SK-N-SH treated with all-trans-retinoic acid at 6 μM for 48 hours (cell line): ENCODE measurements at regions not wholly inside any gene's neighbourhood (a gene's known extent, or its start where the extent isn't known, plus 50 kb on each side); places are given as distances from the start of the nearest gene placed in this dataset.

Source experiments
- ATAC-seq: fragments of 200-7000 bp; cut with Tn5 transposase; 3 replicates; pipeline ENCODE4 v1.9.1; 2020; ENCODE audit warnings: mild to moderate bottlenecking, moderate library complexity
- ARNTL ChIP-seq: fragments of 450-650 bp; formaldehyde crosslinking; IDR thresholded peaks from 2 replicates; pipeline ENCODE4 v1.5.0; 2020; ENCODE audit warnings: low read depth, mild to moderate bottlenecking, moderate library complexity, borderline replicate concordance
- CSDC2 ChIP-seq: fragments of 250-450 bp; sonication (Bioruptor Pico); IDR thresholded peaks from 2 replicates; pipeline ENCODE4 v1.5.0; 2020; ENCODE audit warnings: mild to moderate bottlenecking, moderate library complexity
- ESRRG ChIP-seq: fragments of 250-450 bp; sonication (Bioruptor Pico); IDR thresholded peaks from 2 replicates; pipeline ENCODE4 v1.6.1; 2021; ENCODE audit warnings: mild to moderate bottlenecking
- GLIS3 ChIP-seq: fragments of 250-450 bp; sonication (Bioruptor Pico); IDR thresholded peaks from 2 replicates; pipeline ENCODE4 v1.5.0; 2020; ENCODE audit warnings: mild to moderate bottlenecking, moderate library complexity
- ISL1 ChIP-seq: fragments of 250-450 bp; sonication (Bioruptor Pico); IDR thresholded peaks from 2 replicates; pipeline ENCODE4 v2.1.2; 2022; ENCODE audit warnings: mild to moderate bottlenecking, moderate library complexity
- OSR1 ChIP-seq: fragments of 250-450 bp; sonication (Bioruptor Pico); IDR thresholded peaks from 2 replicates; pipeline ENCODE4 v1.8.0; 2022; ENCODE audit warnings: moderate library complexity, mild to moderate bottlenecking, inconsistent platforms
- PATZ1 ChIP-seq: fragments of 250-450 bp; sonication (Bioruptor Pico); IDR thresholded peaks from 2 replicates; pipeline ENCODE4 v1.8.0; 2020; ENCODE audit warnings: mild to moderate bottlenecking, moderate library complexity, borderline replicate concordance
- PPARA ChIP-seq: fragments of 250-450 bp; sonication (Bioruptor Pico); IDR thresholded peaks from 2 replicates; pipeline ENCODE4 v1.5.0; 2020; ENCODE audit warnings: mild to moderate bottlenecking, borderline replicate concordance
- RARB ChIP-seq: fragments of 250-450 bp; sonication (Bioruptor Pico); IDR thresholded peaks from 2 replicates; pipeline ENCODE4 v1.8.0; 2021; ENCODE audit warnings: mild to moderate bottlenecking, moderate library complexity
- SNAI2 ChIP-seq: fragments of 250-450 bp; sonication (Bioruptor Pico); IDR thresholded peaks from 2 replicates; pipeline ENCODE4 v1.5.0; 2020; ENCODE audit warnings: mild to moderate bottlenecking, moderate library complexity
- TCF4 ChIP-seq: fragments of 250-450 bp; sonication (Bioruptor Pico); IDR thresholded peaks from 2 replicates; pipeline ENCODE4 v1.8.0; 2021; ENCODE audit warnings: mild to moderate bottlenecking, moderate library complexity, borderline replicate concordance
- TOX ChIP-seq: fragments of 250-450 bp; sonication (Bioruptor Pico); IDR thresholded peaks from 2 replicates; pipeline ENCODE4 v1.8.0; 2021; ENCODE audit warnings: mild to moderate bottlenecking, moderate library complexity, borderline replicate concordance
- ZC3H10 ChIP-seq: fragments of 250-450 bp; sonication (Bioruptor Pico); IDR thresholded peaks from 2 replicates; pipeline ENCODE4 v1.5.1; 2021; ENCODE audit warnings: mild to moderate bottlenecking, moderate library complexity
- ZFP3 ChIP-seq: fragments of 250-450 bp; sonication (Bioruptor Pico); IDR thresholded peaks from 2 replicates; pipeline ENCODE4 v1.5.0; 2020; ENCODE audit warnings: mild to moderate bottlenecking, moderate library complexity
- ZFP30 ChIP-seq: fragments of 450-650 bp; formaldehyde crosslinking; IDR thresholded peaks from 2 replicates; pipeline ENCODE4 v1.5.0; 2022; ENCODE audit warnings: mild to moderate bottlenecking, moderate library complexity
- ZNF565 ChIP-seq: fragments of 450-650 bp; formaldehyde crosslinking; conservative IDR thresholded peaks from 2 replicates; pipeline ENCODE4 v1.5.0; 2020; ENCODE audit warnings: low read depth, mild to moderate bottlenecking, moderate library complexity
- ZNF8 ChIP-seq: fragments of 450-650 bp; formaldehyde crosslinking; IDR thresholded peaks from 2 replicates; pipeline ENCODE4 v1.5.0; 2020; ENCODE audit warnings: mild to moderate bottlenecking, moderate library complexity
- TF ChIP-seq, protein P1 (sequence below): fragments of 250-450 bp; sonication (Bioruptor Pico); IDR thresholded peaks from 2 replicates; pipeline ENCODE4 v1.5.0; 2020; ENCODE audit warnings: mild to moderate bottlenecking, moderate library complexity
- TF ChIP-seq, protein P2 (sequence below): fragments of 250-450 bp; sonication (Bioruptor Pico); IDR thresholded peaks from 2 replicates; pipeline ENCODE4 v1.8.0; 2021; ENCODE audit warnings: low read depth, mild to moderate bottlenecking, moderate library complexity, borderline replicate concordance
- TF ChIP-seq, protein P3 (sequence below): fragments of 250-450 bp; sonication (Bioruptor Pico); IDR thresholded peaks from 2 replicates; pipeline ENCODE4 v1.5.1; 2021; ENCODE audit warnings: mild to moderate bottlenecking, moderate library complexity

GRCh38 chr17:77483128-77483598, 342.4 kb downstream of the SEC14L1 start:
- TF ChIP-seq, protein P1, sequence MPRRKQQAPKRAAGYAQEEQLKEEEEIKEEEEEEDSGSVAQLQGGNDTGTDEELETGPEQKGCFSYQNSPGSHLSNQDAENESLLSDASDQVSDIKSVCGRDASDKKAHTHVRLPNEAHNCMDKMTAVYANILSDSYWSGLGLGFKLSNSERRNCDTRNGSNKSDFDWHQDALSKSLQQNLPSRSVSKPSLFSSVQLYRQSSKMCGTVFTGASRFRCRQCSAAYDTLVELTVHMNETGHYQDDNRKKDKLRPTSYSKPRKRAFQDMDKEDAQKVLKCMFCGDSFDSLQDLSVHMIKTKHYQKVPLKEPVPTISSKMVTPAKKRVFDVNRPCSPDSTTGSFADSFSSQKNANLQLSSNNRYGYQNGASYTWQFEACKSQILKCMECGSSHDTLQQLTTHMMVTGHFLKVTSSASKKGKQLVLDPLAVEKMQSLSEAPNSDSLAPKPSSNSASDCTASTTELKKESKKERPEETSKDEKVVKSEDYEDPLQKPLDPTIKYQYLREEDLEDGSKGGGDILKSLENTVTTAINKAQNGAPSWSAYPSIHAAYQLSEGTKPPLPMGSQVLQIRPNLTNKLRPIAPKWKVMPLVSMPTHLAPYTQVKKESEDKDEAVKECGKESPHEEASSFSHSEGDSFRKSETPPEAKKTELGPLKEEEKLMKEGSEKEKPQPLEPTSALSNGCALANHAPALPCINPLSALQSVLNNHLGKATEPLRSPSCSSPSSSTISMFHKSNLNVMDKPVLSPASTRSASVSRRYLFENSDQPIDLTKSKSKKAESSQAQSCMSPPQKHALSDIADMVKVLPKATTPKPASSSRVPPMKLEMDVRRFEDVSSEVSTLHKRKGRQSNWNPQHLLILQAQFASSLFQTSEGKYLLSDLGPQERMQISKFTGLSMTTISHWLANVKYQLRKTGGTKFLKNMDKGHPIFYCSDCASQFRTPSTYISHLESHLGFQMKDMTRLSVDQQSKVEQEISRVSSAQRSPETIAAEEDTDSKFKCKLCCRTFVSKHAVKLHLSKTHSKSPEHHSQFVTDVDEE (CRISPR knock-in tag): no peak
- TF ChIP-seq CSDC2 (CRISPR knock-in tag) (no peak), ZFP30 (no peak), ARNTL (CRISPR knock-in tag) (no peak), TCF4 (CRISPR knock-in tag) (no peak), SNAI2 (CRISPR knock-in tag) (no peak), RARB (no peak)
- TF ChIP-seq, protein P2, sequence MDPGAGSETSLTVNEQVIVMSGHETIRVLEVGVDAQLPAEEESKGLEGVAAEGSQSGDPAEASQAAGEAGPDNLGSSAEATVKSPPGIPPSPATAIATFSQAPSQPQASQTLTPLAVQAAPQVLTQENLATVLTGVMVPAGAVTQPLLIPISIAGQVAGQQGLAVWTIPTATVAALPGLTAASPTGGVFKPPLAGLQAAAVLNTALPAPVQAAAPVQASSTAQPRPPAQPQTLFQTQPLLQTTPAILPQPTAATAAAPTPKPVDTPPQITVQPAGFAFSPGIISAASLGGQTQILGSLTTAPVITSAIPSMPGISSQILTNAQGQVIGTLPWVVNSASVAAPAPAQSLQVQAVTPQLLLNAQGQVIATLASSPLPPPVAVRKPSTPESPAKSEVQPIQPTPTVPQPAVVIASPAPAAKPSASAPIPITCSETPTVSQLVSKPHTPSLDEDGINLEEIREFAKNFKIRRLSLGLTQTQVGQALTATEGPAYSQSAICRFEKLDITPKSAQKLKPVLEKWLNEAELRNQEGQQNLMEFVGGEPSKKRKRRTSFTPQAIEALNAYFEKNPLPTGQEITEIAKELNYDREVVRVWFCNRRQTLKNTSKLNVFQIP (CRISPR knock-in tag): no peak
- TF ChIP-seq, protein P3, sequence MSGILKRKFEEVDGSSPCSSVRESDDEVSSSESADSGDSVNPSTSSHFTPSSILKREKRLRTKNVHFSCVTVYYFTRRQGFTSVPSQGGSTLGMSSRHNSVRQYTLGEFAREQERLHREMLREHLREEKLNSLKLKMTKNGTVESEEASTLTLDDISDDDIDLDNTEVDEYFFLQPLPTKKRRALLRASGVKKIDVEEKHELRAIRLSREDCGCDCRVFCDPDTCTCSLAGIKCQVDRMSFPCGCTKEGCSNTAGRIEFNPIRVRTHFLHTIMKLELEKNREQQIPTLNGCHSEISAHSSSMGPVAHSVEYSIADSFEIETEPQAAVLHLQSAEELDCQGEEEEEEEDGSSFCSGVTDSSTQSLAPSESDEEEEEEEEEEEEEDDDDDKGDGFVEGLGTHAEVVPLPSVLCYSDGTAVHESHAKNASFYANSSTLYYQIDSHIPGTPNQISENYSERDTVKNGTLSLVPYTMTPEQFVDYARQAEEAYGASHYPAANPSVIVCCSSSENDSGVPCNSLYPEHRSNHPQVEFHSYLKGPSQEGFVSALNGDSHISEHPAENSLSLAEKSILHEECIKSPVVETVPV (CRISPR knock-in tag): no peak
- no peak for ATAC-seq

GRCh38 chr17:77484111-77484510, 343.3 kb downstream of the SEC14L1 start:
- TF ChIP-seq, protein P1 (CRISPR knock-in tag): no peak
- TF ChIP-seq PATZ1 (CRISPR knock-in tag) (no peak), ZFP30 (no peak), ESRRG (CRISPR knock-in tag) (no peak), SNAI2 (CRISPR knock-in tag) (no peak), OSR1 (no peak), GLIS3 (CRISPR knock-in tag) (no peak), ZNF8 (CRISPR knock-in tag) (no peak), RARB (no peak), ISL1 (CRISPR knock-in tag) (no peak), ZNF565 (CRISPR knock-in tag) (no peak), PPARA (CRISPR knock-in tag) (no peak), CSDC2 (CRISPR knock-in tag) (no peak), ZFP3 (no peak), ARNTL (CRISPR knock-in tag) (no peak), ZC3H10 (CRISPR knock-in tag) (no peak), TOX (CRISPR knock-in tag) (no peak)
- TF ChIP-seq, protein P3 (CRISPR knock-in tag): no peak
- TF ChIP-seq, protein P2 (CRISPR knock-in tag): no peak
- no peak for ATAC-seq
